ENCODE measurements at regions not wholly inside any gene's neighbourhood (a gene's known extent, or its start where the extent isn't known, plus 50 kb on each side); places are given as distances from the start of the nearest gene placed in this dataset.

DNA sequence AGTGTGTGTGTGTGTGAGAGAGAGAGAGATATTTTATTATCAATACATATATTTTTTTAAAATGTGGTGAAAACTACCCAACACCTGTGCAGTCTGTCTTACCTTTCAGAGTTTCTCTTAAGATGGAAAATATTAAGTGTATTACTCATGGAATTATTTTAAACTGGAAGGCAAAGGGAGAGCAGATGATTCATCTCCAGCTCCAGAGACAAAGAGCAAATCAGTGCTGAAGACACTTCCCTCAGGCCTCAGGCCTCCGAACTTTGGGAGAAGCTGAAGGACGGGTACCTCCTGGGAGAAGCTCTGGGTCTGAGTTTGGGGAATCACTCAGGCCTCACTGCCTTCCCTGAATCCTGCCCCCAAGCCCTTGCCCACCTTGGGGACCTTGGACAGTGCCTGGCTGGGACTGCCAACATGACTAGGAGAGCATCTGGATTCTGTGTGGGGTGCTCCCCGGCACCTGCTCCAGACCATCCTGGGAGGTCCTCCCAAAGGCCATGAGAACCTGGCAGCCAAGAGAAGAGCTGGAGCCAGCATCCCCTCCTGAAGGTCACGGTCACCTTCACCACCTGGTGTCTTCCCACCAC lies 170.4 kb upstream of the UBL3 start:
- TF ChIP-seq, protein P1, sequence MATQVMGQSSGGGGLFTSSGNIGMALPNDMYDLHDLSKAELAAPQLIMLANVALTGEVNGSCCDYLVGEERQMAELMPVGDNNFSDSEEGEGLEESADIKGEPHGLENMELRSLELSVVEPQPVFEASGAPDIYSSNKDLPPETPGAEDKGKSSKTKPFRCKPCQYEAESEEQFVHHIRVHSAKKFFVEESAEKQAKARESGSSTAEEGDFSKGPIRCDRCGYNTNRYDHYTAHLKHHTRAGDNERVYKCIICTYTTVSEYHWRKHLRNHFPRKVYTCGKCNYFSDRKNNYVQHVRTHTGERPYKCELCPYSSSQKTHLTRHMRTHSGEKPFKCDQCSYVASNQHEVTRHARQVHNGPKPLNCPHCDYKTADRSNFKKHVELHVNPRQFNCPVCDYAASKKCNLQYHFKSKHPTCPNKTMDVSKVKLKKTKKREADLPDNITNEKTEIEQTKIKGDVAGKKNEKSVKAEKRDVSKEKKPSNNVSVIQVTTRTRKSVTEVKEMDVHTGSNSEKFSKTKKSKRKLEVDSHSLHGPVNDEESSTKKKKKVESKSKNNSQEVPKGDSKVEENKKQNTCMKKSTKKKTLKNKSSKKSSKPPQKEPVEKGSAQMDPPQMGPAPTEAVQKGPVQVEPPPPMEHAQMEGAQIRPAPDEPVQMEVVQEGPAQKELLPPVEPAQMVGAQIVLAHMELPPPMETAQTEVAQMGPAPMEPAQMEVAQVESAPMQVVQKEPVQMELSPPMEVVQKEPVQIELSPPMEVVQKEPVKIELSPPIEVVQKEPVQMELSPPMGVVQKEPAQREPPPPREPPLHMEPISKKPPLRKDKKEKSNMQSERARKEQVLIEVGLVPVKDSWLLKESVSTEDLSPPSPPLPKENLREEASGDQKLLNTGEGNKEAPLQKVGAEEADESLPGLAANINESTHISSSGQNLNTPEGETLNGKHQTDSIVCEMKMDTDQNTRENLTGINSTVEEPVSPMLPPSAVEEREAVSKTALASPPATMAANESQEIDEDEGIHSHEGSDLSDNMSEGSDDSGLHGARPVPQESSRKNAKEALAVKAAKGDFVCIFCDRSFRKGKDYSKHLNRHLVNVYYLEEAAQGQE (IDR thresholded peaks at IDR 0.05): peak; percentile 46; the same call in 1 of the 2 replicates
- no peak for TF ChIP-seq BHLHE40 (IDR thresholded peaks at IDR 0.05; ENCODE audit: low read depth, low read length)
- no peak overlapping the region for H3K4me3 ChIP-seq
- ChIA-PET CTCF (interaction anchor here (1.0 kb wide), 2 partner anchors 26 to 96 kb away, joined by 3 to 5 read pairs; no protein-coding TSS in a partner anchor), POLR2A (no interaction called here)
- H3K27ac ChIP-seq: no peak overlapping the region
- H3K4me2 ChIP-seq: no peak overlapping the region
- no peak for DNase-seq (ENCODE audit: low read depth in 1 of 2, low spot score in 1 of 2)
- H3K4me1 ChIP-seq: 0 out of 3 replicates have a peak, but pooled peaks cover 2% of the 10 kb centered on the region
- no peak for ATAC-seq
- 35% methylated on average over 3 of the region's 4 CpGs for WGBS (ENCODE audit: missing lambda C conversion rate)
- no peak for FAIRE-seq
- H3K9me3 ChIP-seq: no peaks in the 10 kb centered on the region

DNA sequence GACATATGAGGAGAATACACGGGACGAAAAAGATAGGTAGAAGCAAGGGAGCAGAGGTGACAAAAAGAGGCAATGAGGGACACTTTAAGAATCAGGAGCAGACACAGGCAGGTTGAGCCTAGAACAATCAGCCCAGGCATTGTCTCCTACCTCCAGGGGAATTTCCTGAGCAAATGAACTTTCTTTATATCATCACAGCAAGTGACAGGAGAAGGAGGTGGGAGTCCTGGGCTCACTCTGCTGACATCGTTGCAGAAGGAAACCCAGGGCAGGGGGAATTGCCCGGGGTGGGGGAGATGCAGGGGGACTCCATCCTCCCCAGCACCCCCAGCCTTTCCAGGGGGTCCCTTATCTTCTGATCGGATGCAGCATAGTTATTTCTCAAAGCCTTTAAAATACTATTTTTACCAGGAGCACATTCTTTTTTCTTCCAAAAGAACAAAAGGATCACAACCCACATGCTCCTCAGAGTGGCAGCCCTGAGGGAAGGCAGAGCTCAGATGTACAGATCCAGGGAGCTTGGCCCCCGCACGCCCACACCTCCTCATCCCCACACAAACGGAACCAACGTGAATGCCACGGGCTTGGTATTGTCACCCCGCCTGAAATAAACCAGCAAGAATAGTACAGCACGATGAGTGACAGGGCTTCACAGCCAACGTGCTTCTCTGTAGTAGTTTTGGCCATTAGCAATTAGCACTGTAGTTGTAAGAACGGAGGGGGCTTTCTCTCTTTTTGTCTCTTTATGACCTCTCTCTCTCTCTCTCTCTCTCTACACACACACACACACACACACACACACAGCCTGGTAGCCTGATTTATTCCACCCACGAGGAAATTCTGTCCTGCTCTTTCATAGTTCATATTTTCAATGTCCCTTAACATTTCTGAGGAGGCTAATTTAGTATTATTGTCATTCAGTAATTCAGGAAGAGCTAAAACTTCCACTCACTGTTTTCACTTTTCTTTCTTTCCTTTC lies 169.5 kb upstream of the UBL3 start:
- FAIRE-seq: no peak
- WGBS (ENCODE audit: missing lambda C conversion rate): 67% methylated on average over 15 of the region's 15 CpGs
- TF ChIP-seq TFCP2L1 (CRISPR knock-in tag; IDR thresholded peaks at IDR 0.05): no peak
- TF ChIP-seq, protein P2, sequence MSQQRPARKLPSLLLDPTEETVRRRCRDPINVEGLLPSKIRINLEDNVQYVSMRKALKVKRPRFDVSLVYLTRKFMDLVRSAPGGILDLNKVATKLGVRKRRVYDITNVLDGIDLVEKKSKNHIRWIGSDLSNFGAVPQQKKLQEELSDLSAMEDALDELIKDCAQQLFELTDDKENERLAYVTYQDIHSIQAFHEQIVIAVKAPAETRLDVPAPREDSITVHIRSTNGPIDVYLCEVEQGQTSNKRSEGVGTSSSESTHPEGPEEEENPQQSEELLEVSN (IDR thresholded peaks at IDR 0.05; ENCODE audit: borderline replicate concordance, low read depth): no peak
- TF ChIP-seq, protein P3, sequence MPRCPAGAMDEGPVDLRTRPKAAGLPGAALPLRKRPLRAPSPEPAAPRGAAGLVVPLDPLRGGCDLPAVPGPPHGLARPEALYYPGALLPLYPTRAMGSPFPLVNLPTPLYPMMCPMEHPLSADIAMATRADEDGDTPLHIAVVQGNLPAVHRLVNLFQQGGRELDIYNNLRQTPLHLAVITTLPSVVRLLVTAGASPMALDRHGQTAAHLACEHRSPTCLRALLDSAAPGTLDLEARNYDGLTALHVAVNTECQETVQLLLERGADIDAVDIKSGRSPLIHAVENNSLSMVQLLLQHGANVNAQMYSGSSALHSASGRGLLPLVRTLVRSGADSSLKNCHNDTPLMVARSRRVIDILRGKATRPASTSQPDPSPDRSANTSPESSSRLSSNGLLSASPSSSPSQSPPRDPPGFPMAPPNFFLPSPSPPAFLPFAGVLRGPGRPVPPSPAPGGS (IDR thresholded peaks at IDR 0.05): no peak
- TF ChIP-seq FOSL2 (IDR thresholded peaks at IDR 0.05): no peak
- no peak for TF ChIP-seq FOSL2 (CRISPR knock-in tag; IDR thresholded peaks at IDR 0.05)
- TF ChIP-seq, protein P4, sequence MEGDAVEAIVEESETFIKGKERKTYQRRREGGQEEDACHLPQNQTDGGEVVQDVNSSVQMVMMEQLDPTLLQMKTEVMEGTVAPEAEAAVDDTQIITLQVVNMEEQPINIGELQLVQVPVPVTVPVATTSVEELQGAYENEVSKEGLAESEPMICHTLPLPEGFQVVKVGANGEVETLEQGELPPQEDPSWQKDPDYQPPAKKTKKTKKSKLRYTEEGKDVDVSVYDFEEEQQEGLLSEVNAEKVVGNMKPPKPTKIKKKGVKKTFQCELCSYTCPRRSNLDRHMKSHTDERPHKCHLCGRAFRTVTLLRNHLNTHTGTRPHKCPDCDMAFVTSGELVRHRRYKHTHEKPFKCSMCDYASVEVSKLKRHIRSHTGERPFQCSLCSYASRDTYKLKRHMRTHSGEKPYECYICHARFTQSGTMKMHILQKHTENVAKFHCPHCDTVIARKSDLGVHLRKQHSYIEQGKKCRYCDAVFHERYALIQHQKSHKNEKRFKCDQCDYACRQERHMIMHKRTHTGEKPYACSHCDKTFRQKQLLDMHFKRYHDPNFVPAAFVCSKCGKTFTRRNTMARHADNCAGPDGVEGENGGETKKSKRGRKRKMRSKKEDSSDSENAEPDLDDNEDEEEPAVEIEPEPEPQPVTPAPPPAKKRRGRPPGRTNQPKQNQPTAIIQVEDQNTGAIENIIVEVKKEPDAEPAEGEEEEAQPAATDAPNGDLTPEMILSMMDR (IDR thresholded peaks at IDR 0.05): no peak
- no peak for TF ChIP-seq JUNB (IDR thresholded peaks at IDR 0.05)
- TF ChIP-seq, protein P5, sequence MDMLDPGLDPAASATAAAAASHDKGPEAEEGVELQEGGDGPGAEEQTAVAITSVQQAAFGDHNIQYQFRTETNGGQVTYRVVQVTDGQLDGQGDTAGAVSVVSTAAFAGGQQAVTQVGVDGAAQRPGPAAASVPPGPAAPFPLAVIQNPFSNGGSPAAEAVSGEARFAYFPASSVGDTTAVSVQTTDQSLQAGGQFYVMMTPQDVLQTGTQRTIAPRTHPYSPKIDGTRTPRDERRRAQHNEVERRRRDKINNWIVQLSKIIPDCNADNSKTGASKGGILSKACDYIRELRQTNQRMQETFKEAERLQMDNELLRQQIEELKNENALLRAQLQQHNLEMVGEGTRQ (IDR thresholded peaks at IDR 0.05): no peak
- TF ChIP-seq KDM5A (IDR thresholded peaks at IDR 0.05): no peak
- TF ChIP-seq NR3C1 (IDR thresholded peaks at IDR 0.05): no peak
- no peak for TF ChIP-seq CBX8 (IDR thresholded peaks at IDR 0.05)
- no peak for TF ChIP-seq ZFP36 (IDR thresholded peaks at IDR 0.05; ENCODE audit: borderline replicate concordance, partially characterized antibody)
- TF ChIP-seq NFE2L2 (conservative IDR thresholded peaks at IDR 0.05; ENCODE audit: low read length): no peak
- no peak for TF ChIP-seq ZC3H11A (IDR thresholded peaks at IDR 0.05)
- no peak for TF ChIP-seq HEYL (CRISPR knock-in tag; IDR thresholded peaks at IDR 0.05)
- TF ChIP-seq MAZ (IDR thresholded peaks at IDR 0.05; ENCODE audit: borderline replicate concordance, low read depth, low read length): no peak
- no peak for TF ChIP-seq NPAS2 (CRISPR knock-in tag; IDR thresholded peaks at IDR 0.05; ENCODE audit: borderline replicate concordance)
- TF ChIP-seq, protein P6, sequence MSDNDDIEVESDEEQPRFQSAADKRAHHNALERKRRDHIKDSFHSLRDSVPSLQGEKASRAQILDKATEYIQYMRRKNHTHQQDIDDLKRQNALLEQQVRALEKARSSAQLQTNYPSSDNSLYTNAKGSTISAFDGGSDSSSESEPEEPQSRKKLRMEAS (IDR thresholded peaks at IDR 0.05): no peak
- no peak for TF ChIP-seq ESRRA (IDR thresholded peaks at IDR 0.05; ENCODE audit: borderline replicate concordance, low read length)
- no peak for TF ChIP-seq RFX5 (IDR thresholded peaks at IDR 0.05)
- TF ChIP-seq CHD2 (IDR thresholded peaks at IDR 0.05; ENCODE audit: low read length, partially characterized antibody): no peak
- 0 out of 3 replicates have a peak, but pooled peaks cover 2% of the 10 kb centered on the region for H3K4me1 ChIP-seq
- ATAC-seq: no peak
- H3K4me3 ChIP-seq: no peak overlapping the region
- DNase-seq (ENCODE audit: low read depth in 1 of 2, low spot score in 1 of 2): no peak
- H3K27ac ChIP-seq: no peak overlapping the region
- POLR2A ChIA-PET: no interaction called here
- CTCF ChIA-PET: interaction anchor here (1.0 kb wide), 1 partner anchor 95 kb away, joined by 5 read pairs; no protein-coding TSS in a partner anchor
- no peaks in the 10 kb centered on the region for H3K9me3 ChIP-seq
- no peak overlapping the region for H3K4me2 ChIP-seq

All from A549 (cell line).